GM23248 (cell line): ENCODE measurements at regions not wholly inside any gene's neighbourhood (a gene's known extent, or its start where the extent isn't known, plus 50 kb on each side); places are given as distances from the start of the nearest gene placed in this dataset.

ENCODE experiments used
- DNase-seq: peaks from one replicate; pipeline ENCODE4 v3.0.0-alpha.2; 2015
- H2AFZ ChIP-seq: fragments of 200-600 bp; sonication (generic); 2 replicates; pipeline ENCODE4 v1.6.1; 2016; ENCODE audit warnings: antibody characterized with exemption
- H3F3A ChIP-seq: fragments of 200-600 bp; sonication (generic); 2 replicates; pipeline ENCODE4 v1.6.1; 2016; ENCODE audit warnings: mild to moderate bottlenecking, antibody characterized with exemption, mixed run types; ENCODE audit not compliant: insufficient read depth
- H3K27ac ChIP-seq: fragments of 200-600 bp; sonication (generic); 2 replicates; pipeline ENCODE4 v1.5.1; 2016; ENCODE audit warnings: mild to moderate bottlenecking
- H3K27me3 ChIP-seq: fragments of 200-600 bp; sonication (generic); replicated peaks from 2 replicates; pipeline ENCODE4 v1.6.1; 2016; ENCODE audit warnings: mild to moderate bottlenecking; ENCODE audit not compliant: insufficient read depth
- H3K36me3 ChIP-seq: fragments of 200-600 bp; sonication (generic); 2 replicates; pipeline ENCODE4 v1.6.1; 2016; ENCODE audit warnings: low read depth, mild to moderate bottlenecking
- H3K4me1 ChIP-seq: fragments of 200-600 bp; sonication (generic); 2 replicates; pipeline ENCODE4 v1.6.1; 2016; ENCODE audit warnings: mild to moderate bottlenecking; ENCODE audit not compliant: insufficient read depth
- H3K4me2 ChIP-seq: fragments of 200-600 bp; sonication (generic); one replicate; pipeline ENCODE4 v1.6.1; 2016; ENCODE audit warnings: mild to moderate bottlenecking; ENCODE audit not compliant: unreplicated experiment
- H3K4me3 ChIP-seq: fragments of 200-600 bp; sonication (generic); 2 replicates; pipeline ENCODE4 v1.5.1; 2016; ENCODE audit warnings: mild to moderate bottlenecking
- H3K79me2 ChIP-seq: fragments of 200-600 bp; sonication (generic); 2 replicates; pipeline ENCODE4 v1.6.1; 2016; ENCODE audit warnings: mild to moderate bottlenecking; ENCODE audit not compliant: insufficient read depth
- H3K9ac ChIP-seq: fragments of 200-600 bp; sonication (generic); 2 replicates; pipeline ENCODE4 v1.6.1; 2016; ENCODE audit warnings: mild to moderate bottlenecking
- H3K9me2 ChIP-seq: fragments of 200-600 bp; sonication (generic); 2 replicates; pipeline ENCODE4 v1.6.1; 2016; ENCODE audit warnings: mixed run types, mild to moderate bottlenecking, moderate library complexity; ENCODE audit not compliant: insufficient read depth
- H3K9me3 ChIP-seq: fragments of 200-600 bp; sonication (generic); one replicate; pipeline ENCODE4 v1.6.1; 2017; ENCODE audit warnings: low read depth
- H4K20me1 ChIP-seq: fragments of 200-600 bp; sonication (generic); 2 replicates; pipeline ENCODE4 v1.6.0; 2016; ENCODE audit not compliant: insufficient read depth
- EZH2 ChIP-seq: fragments of 200-600 bp; sonication (generic); IDR thresholded peaks from 2 replicates; pipeline ENCODE4 v1.6.1; 2018; ENCODE audit warnings: antibody characterized with exemption, mild to moderate bottlenecking; ENCODE audit not compliant: insufficient read depth, poor library complexity, severe bottlenecking
- EZH2phosphoT487 ChIP-seq: fragments of 200-600 bp; sonication (generic); IDR thresholded peaks from 2 replicates; pipeline ENCODE4 v1.6.1; 2018; ENCODE audit warnings: antibody characterized with exemption, moderate library complexity, mild to moderate bottlenecking, low read depth; ENCODE audit not compliant: insufficient read depth
- WGBS, 2 experiments: methylation state at CpG; one replicate each; pipeline ENCODE4 v1.1.6; 2015 to 2017; ENCODE audit warnings: low lambda C conversion rate in 2 of 2, low coverage in 1 of 2; ENCODE audit errors: missing lambda C conversion rate in 2 of 2; 5-methylcytosine and 5-hydroxymethylcytosine counted together
- in situ Hi-C: fragments of 300-500 bp; cut with MboI; formaldehyde crosslinking; loops from 2 replicates; pipeline ENCODE4 v1.15.0; 2020

DNA sequence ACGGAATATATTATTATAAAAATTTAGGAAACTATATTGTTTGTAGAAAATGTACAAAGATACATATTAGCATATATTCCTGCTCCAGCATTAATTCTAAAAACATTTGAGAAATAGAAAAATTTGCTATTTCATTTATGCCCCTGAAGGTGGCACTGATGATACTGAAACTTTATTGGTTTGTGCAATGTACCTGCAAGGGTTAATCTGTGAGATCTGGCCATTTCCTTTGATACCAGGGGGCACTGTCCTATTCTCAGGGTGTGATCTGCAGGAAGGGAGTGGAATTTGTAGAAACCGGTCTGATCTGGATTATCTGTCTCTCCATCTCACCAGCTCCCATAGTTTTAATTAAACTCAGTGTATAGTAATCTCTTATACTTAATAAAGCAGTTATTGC, 625.1 kb upstream of the IMPG1 start:
- Histone ChIP-seq H3F3A (no peaks in the 10 kb centered on the region), H3K9me3 (no peaks in the 10 kb centered on the region), H3K36me3 (no peaks in the 10 kb centered on the region), H3K4me2 (no peak overlapping the region), H3K27ac (no peak overlapping the region), H3K27me3 (no peaks in the 10 kb centered on the region), H3K4me3 (no peak overlapping the region), H3K79me2 (no peaks in the 10 kb centered on the region), H2AFZ (no peak overlapping the region), H3K9me2 (no peaks in the 10 kb centered on the region), H3K4me1 (no peaks in the 10 kb centered on the region), H3K9ac (no peak overlapping the region), H4K20me1 (no peaks in the 10 kb centered on the region)
- in situ Hi-C loops, result loop anchor here (10.0 kb wide), 1 partner anchor 757 kb away; no protein-coding TSS in a partner anchor
- 20 to 29% methylated on average over 2 of the region's 2 CpGs for WGBS, 2 experiments
- DNase-seq, result peak; percentile 22
- TF ChIP-seq EZH2phosphoT487 (no peak), EZH2 (no peak)

GRCh38 chr6:76694795-76695194, 622.3 kb upstream of the IMPG1 start:
- WGBS, 2 experiments, result 6 to 13% methylated on average over 1 of the region's 1 CpG
- Histone ChIP-seq H3K9ac (no peak overlapping the region), H3K4me3 (no peak overlapping the region), H3K27me3 (no peaks in the 10 kb centered on the region), H3K79me2 (no peaks in the 10 kb centered on the region), H3K4me1 (no peaks in the 10 kb centered on the region), H4K20me1 (no peaks in the 10 kb centered on the region), H3K4me2 (no peak overlapping the region), H3F3A (no peaks in the 10 kb centered on the region), H2AFZ (no peak overlapping the region), H3K27ac (no peak overlapping the region), H3K9me3 (no peaks in the 10 kb centered on the region), H3K9me2 (no peaks in the 10 kb centered on the region), H3K36me3 (no peaks in the 10 kb centered on the region)
- TF ChIP-seq EZH2 (no peak), EZH2phosphoT487 (no peak)
- in situ Hi-C loops, result loop anchor here (10.0 kb wide), 1 partner anchor 760 kb away; no protein-coding TSS in a partner anchor
- no peak for DNase-seq

DNA sequence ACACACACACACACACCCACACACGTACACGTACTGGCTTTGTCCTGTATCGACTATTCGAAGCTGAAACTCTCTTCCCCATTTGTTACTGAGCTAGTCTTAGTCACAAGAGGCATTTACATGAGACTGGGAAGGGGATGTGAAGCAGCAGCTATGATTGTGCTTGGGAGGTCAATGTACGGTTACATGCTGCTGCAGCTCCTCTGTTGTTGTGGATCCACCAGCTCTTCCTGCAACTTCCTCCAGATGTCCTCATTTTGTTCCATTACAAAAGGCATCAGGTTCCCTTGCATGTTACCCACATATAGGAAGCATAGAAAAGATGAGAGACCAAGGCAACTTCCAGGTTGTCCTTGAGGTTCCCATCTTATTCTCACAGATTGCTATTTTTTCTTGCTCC, 612.4 kb upstream of the IMPG1 start:
- no peaks in the 10 kb centered on the region for H4K20me1 ChIP-seq
- H3K9me2 ChIP-seq, result no peaks in the 10 kb centered on the region
- H3K4me3 ChIP-seq, result no peak overlapping the region
- peaks cover 7% of the 10 kb centered on the region; the same call in 1 of the 2 replicates for H3K4me1 ChIP-seq
- no peak overlapping the region for H3K9ac ChIP-seq
- H3K4me2 ChIP-seq, result no peak overlapping the region
- H3K27me3 ChIP-seq, result no peaks in the 10 kb centered on the region
- no peaks in the 10 kb centered on the region for H3K36me3 ChIP-seq
- 64 to 66% methylated on average over 5 of the region's 5 CpGs for WGBS, 2 experiments
- TF ChIP-seq EZH2phosphoT487 (no peak), EZH2 (no peak)
- in situ Hi-C loops, result no loop called here
- no peaks in the 10 kb centered on the region for H3K9me3 ChIP-seq
- H3K27ac ChIP-seq, result no peak overlapping the region
- H2AFZ ChIP-seq, result no peak overlapping the region
- DNase-seq, result no peak
- H3F3A ChIP-seq, result no peaks in the 10 kb centered on the region
- H3K79me2 ChIP-seq, result no peaks in the 10 kb centered on the region

- Histone ChIP-seq H3K9ac (no peak overlapping the region), H3K79me2 (no peaks in the 10 kb centered on the region), H2AFZ (no peak overlapping the region), H3F3A (no peaks in the 10 kb centered on the region), H3K4me1 (peaks cover 7% of the 10 kb centered on the region; the same call in 1 of the 2 replicates), H3K9me2 (no peaks in the 10 kb centered on the region), H3K4me2 (no peak overlapping the region), H3K9me3 (no peaks in the 10 kb centered on the region), H4K20me1 (no peaks in the 10 kb centered on the region), H3K27ac (no peak overlapping the region), H3K36me3 (no peaks in the 10 kb centered on the region), H3K27me3 (no peaks in the 10 kb centered on the region), H3K4me3 (no peak overlapping the region)
- no peak for DNase-seq
- in situ Hi-C loops, result no loop called here
- 62 to 63% methylated on average over 2 of the region's 2 CpGs for WGBS, 2 experiments
- TF ChIP-seq EZH2phosphoT487 (no peak), EZH2 (no peak)
Measured at GRCh38 chr6:76683985-76684384, 611.5 kb upstream of the IMPG1 start.

DNA sequence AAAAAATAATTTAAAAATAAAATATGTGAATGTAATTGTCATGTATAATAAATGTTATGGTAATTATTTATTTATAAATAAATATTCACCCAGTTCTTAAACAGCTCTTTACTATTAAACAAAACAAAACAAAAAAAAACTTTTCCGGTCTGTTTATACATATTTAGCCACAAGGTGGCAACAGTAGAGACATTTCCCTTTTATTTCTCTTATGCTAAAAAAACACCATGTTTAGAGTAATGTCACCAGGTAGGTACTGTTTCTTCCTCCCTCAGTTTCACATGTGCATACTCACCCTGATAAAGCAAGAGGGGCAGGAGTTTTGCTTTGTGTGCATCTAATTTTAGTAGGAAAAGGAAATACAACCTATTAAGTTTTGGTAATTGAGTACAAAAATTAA, 610.4 kb upstream of the IMPG1 start:
- Histone ChIP-seq H3F3A (no peaks in the 10 kb centered on the region), H3K4me2 (no peak overlapping the region), H3K36me3 (no peaks in the 10 kb centered on the region), H3K27me3 (no peaks in the 10 kb centered on the region), H3K9me2 (no peaks in the 10 kb centered on the region), H3K4me3 (no peak overlapping the region), H3K4me1 (peaks cover 7% of the 10 kb centered on the region; the same call in 1 of the 2 replicates), H3K79me2 (no peaks in the 10 kb centered on the region), H3K27ac (no peak overlapping the region), H2AFZ (no peak overlapping the region), H3K9ac (no peak overlapping the region), H3K9me3 (no peaks in the 10 kb centered on the region), H4K20me1 (no peaks in the 10 kb centered on the region)
- 2 to 3% methylated on average over 1 of the region's 1 CpG for WGBS, 2 experiments
- TF ChIP-seq EZH2phosphoT487, result no peak
- no peak for TF ChIP-seq EZH2
- in situ Hi-C loops, result no loop called here
- peak; percentile 48 for DNase-seq
